ENCODE measurements at regions not wholly inside any gene's neighbourhood (a gene's known extent, or its start where the extent isn't known, plus 50 kb on each side); places are given as distances from the start of the nearest gene placed in this dataset.

DNA sequence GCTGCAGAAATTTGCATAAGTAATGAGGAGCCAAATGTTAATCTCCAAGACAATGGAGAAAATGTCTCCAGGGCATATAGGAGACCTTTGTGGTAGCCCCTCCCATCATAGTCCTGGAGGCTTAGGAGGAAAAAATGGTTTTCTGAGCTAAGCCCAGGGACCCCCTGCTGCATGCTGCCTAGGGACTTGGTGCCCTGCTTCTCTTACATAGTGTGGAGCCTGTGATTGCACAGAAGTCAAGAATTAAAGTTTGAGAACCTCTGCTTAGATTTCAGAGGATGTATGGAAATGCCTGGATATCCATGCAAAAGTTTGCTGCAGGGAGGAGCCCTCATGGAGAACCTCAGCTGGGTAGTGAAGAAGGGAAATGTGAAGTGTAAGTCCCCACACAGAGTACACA, 379.4 kb upstream of the TACR3 start:
- H3K27ac Mint-ChIP-seq, result no peak overlapping the region
- no peaks in the 10 kb centered on the region for H3K27me3 ChIP-seq (ENCODE audit: insufficient read depth, low read length, poor library complexity, severe bottlenecking)
- no peaks in the 10 kb centered on the region for H3K4me1 ChIP-seq (ENCODE audit: insufficient read depth, low read length)
- H3K4me3 Mint-ChIP-seq, result no peak overlapping the region
- no peaks in the 10 kb centered on the region for H3K4me1 Mint-ChIP-seq
- H3K4me3 ChIP-seq (ENCODE audit: low read length), result no peak overlapping the region
- H3K27ac ChIP-seq (ENCODE audit: low read depth, low read length), result no peak overlapping the region
- H3K9me3 ChIP-seq (ENCODE audit: low read length), result no peaks in the 10 kb centered on the region
- POLR2A ChIA-PET, result no interaction called here
- H3K9me3 Mint-ChIP-seq, result peaks cover 11 to 28% (median 13%) of the 10 kb centered on the region in 5 donors
- DNase-seq, result no peak
- CTCF ChIA-PET, result no interaction called here
- H3K36me3 Mint-ChIP-seq, result no peaks in the 10 kb centered on the region
- no peaks in the 10 kb centered on the region for H3K36me3 ChIP-seq (ENCODE audit: insufficient read depth, low read length)
- H3K27me3 Mint-ChIP-seq, result no peaks in the 10 kb centered on the region

DNA sequence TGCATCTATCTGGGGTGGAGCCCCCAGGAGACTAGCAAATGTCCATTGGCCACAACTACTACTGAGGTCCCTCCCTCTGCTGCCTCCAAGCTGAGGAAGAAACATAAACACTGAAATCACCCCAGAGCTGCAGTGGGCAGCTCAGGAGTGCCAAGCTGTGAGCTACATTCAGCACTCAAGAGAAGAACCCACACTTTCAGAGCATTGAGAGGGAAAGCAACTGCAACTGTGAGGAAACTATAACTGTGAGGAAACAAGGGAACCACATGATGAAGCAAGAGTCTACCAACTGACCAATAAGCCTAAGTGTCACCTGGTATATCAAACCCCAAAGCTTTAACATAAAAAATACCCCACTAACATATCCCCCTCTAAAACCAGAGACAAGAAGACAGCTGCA, 373.5 kb upstream of the TACR3 start:
- CTCF ChIA-PET, result no interaction called here
- H3K9me3 Mint-ChIP-seq, result peaks cover 1 to 13% (median 7%) of the 10 kb centered on the region in 5 donors
- Histone ChIP-seq H3K36me3 (ENCODE audit: insufficient read depth, low read length) (no peaks in the 10 kb centered on the region), H3K27me3 (ENCODE audit: insufficient read depth, low read length, poor library complexity, severe bottlenecking) (no peaks in the 10 kb centered on the region), H3K4me3 (ENCODE audit: low read length) (no peak overlapping the region), H3K27ac (ENCODE audit: low read depth, low read length) (no peak overlapping the region), H3K9me3 (ENCODE audit: low read length) (no peaks in the 10 kb centered on the region), H3K4me1 (ENCODE audit: insufficient read depth, low read length) (no peaks in the 10 kb centered on the region)
- no peaks in the 10 kb centered on the region for H3K36me3 Mint-ChIP-seq
- no peak overlapping the region for H3K4me3 Mint-ChIP-seq
- H3K27ac Mint-ChIP-seq, result no peak overlapping the region
- H3K4me1 Mint-ChIP-seq, result no peaks in the 10 kb centered on the region
- POLR2A ChIA-PET, result no interaction called here
- no peaks in the 10 kb centered on the region for H3K27me3 Mint-ChIP-seq
- DNase-seq, result no peak

DNA sequence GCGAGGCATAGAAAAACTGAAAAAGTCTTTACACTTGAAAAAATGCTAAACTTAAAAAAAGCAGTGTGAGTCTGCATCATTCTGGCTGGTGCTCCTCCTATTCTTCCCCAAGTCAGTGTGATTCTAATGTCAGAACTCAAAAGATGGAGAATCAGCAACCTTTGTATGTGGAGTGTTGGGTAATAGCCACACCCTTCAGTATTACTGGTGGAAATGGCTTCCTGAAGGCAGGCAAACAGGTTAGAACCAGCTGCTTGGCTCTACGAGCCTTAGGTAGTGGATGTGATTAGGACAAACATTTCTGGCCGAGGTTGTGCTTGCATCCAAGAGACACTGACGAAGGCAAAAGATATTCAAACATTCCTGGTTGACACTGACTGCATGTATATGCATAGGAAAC, 353.4 kb upstream of the TACR3 start:
- H3K36me3 Mint-ChIP-seq, result no peaks in the 10 kb centered on the region
- no peaks in the 10 kb centered on the region for H3K27me3 Mint-ChIP-seq
- peaks cover 0 to 11% (median 2%) of the 10 kb centered on the region in 5 donors for H3K9me3 Mint-ChIP-seq
- DNase-seq, result no peak
- Histone ChIP-seq H3K9me3 (ENCODE audit: low read length) (no peaks in the 10 kb centered on the region), H3K4me1 (ENCODE audit: insufficient read depth, low read length) (no peaks in the 10 kb centered on the region), H3K4me3 (ENCODE audit: low read length) (no peak overlapping the region), H3K36me3 (ENCODE audit: insufficient read depth, low read length) (no peaks in the 10 kb centered on the region), H3K27me3 (ENCODE audit: insufficient read depth, low read length, poor library complexity, severe bottlenecking) (no peaks in the 10 kb centered on the region), H3K27ac (ENCODE audit: low read depth, low read length) (no peak overlapping the region)
- H3K4me1 Mint-ChIP-seq, result no peaks in the 10 kb centered on the region
- no peak overlapping the region for H3K4me3 Mint-ChIP-seq
- H3K27ac Mint-ChIP-seq, result no peak overlapping the region
- CTCF ChIA-PET, result no interaction called here
- POLR2A ChIA-PET, result no interaction called here

DNA sequence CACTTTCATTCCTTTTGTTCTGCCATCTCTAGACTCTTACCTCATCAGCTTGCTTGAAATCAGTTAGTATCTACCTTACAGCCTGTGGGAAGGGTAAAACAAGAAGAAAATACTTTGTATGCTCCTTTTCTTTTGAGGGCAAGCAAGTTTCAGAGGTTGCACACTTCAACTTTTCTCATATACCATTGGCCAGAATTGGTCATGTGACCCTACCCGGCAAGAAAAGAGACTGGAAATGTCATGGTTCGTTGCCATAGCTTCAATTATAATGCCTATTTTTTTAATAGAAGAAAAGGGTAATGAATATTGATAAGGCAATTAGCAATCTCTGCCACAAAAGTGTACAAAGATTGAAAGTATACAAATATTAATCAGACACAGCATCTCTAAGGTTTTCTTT, 346.7 kb upstream of the TACR3 start:
- Mint-ChIP-seq H3K27ac (no peak overlapping the region), H3K4me3 (no peak overlapping the region), H3K36me3 (no peaks in the 10 kb centered on the region), H3K9me3 (peaks cover 0 to 10% (median 3%) of the 10 kb centered on the region in 5 donors), H3K27me3 (no peaks in the 10 kb centered on the region), H3K4me1 (no peaks in the 10 kb centered on the region)
- H3K4me3 ChIP-seq (ENCODE audit: low read length), result no peak overlapping the region
- H3K36me3 ChIP-seq (ENCODE audit: insufficient read depth, low read length), result no peaks in the 10 kb centered on the region
- ChIA-PET POLR2A (no interaction called here), CTCF (no interaction called here)
- H3K4me1 ChIP-seq (ENCODE audit: insufficient read depth, low read length), result no peaks in the 10 kb centered on the region
- H3K27me3 ChIP-seq (ENCODE audit: insufficient read depth, low read length, poor library complexity, severe bottlenecking), result no peaks in the 10 kb centered on the region
- H3K27ac ChIP-seq (ENCODE audit: low read depth, low read length), result no peak overlapping the region
- H3K9me3 ChIP-seq (ENCODE audit: low read length), result no peaks in the 10 kb centered on the region
- no peak for DNase-seq

DNA sequence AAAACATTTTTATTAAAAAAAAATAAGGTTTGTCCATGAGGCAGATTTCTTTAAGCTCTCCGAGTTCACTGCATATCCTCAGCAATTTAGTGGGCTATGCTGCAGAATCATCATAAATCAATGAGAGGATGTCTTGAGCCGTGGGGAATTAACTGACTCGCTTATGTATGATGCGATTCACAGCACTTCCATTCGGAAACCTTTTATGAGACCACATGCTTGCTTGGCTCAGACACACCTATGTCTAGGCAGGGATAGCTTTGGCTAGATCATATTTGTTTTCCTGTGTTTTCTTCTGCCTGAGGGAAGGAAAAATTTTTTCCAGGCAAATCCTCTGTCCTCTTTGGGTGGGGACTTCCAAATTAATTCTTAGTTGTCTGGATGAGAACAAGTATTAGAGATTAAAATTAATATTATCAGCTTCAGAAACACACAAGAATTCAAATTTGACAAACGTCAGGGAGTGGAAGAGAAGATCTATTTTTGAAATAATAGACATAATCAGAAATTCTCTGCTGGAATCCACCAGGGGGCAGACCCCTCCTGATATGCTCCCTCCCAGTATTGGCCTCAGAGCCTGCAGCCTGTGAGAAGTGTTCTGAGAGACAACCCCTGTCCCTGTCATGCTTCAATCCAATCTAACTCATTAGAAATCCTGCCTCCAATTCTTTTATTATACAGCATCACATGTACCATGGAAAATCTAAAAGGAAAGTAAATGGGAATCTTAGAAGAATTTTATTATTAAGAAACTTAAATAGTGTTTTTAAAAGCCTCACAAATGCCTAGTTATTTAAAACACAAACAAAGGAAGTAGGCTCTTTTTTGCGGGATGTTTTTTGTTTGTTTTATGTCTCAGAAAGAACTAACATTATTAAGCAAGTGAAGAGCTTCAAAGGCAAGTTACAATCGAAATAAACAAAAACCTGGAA, 345.1 kb upstream of the TACR3 start:
- no peaks in the 10 kb centered on the region for H3K4me1 ChIP-seq (ENCODE audit: insufficient read depth, low read length)
- H3K4me3 ChIP-seq (ENCODE audit: low read length), result no peak overlapping the region
- ChIA-PET CTCF (no interaction called here), POLR2A (no interaction called here)
- no peaks in the 10 kb centered on the region for H3K4me1 Mint-ChIP-seq
- DNase-seq, result no peak
- no peak overlapping the region for H3K27ac Mint-ChIP-seq
- H3K36me3 Mint-ChIP-seq, result no peaks in the 10 kb centered on the region
- H3K27me3 ChIP-seq (ENCODE audit: insufficient read depth, low read length, poor library complexity, severe bottlenecking), result no peaks in the 10 kb centered on the region
- H3K9me3 Mint-ChIP-seq, result peaks cover 0 to 6% (median 1%) of the 10 kb centered on the region in 5 donors
- no peaks in the 10 kb centered on the region for H3K36me3 ChIP-seq (ENCODE audit: insufficient read depth, low read length)
- no peak overlapping the region for H3K4me3 Mint-ChIP-seq
- no peaks in the 10 kb centered on the region for H3K27me3 Mint-ChIP-seq
- H3K27ac ChIP-seq (ENCODE audit: low read depth, low read length), result no peak overlapping the region
- H3K9me3 ChIP-seq (ENCODE audit: low read length), result no peaks in the 10 kb centered on the region

DNA sequence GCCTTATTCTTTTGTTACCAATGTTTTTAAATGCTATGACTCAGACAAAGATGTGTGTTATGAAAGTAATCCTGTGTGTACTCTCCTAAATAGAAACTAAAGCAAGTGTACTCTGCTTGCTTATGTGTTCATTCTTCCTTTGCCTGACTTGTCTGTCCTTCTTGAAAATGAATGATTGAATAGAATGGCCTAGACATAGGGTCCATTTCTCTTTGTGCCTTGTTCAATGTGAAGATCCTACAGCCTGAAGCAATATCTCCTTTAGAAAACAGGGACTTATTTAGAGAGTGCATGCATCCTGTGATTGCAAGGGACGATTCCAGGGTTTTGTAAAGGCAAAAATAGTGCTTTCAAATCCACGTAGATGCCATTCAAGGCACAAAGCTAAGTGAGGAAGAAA, 343.6 kb upstream of the TACR3 start:
- no peaks in the 10 kb centered on the region for H3K36me3 ChIP-seq (ENCODE audit: insufficient read depth, low read length)
- Mint-ChIP-seq H3K4me1 (no peaks in the 10 kb centered on the region), H3K36me3 (no peaks in the 10 kb centered on the region), H3K4me3 (no peak overlapping the region), H3K27ac (no peak overlapping the region), H3K27me3 (no peaks in the 10 kb centered on the region), H3K9me3 (peaks cover 0 to 7% (median 1%) of the 10 kb centered on the region in 5 donors)
- CTCF ChIA-PET, result no interaction called here
- H3K27me3 ChIP-seq (ENCODE audit: insufficient read depth, low read length, poor library complexity, severe bottlenecking), result no peaks in the 10 kb centered on the region
- DNase-seq, result no peak
- H3K27ac ChIP-seq (ENCODE audit: low read depth, low read length), result no peak overlapping the region
- H3K4me1 ChIP-seq (ENCODE audit: insufficient read depth, low read length), result no peaks in the 10 kb centered on the region
- POLR2A ChIA-PET, result no interaction called here
- H3K9me3 ChIP-seq (ENCODE audit: low read length), result no peaks in the 10 kb centered on the region
- no peak overlapping the region for H3K4me3 ChIP-seq (ENCODE audit: low read length)

DNA sequence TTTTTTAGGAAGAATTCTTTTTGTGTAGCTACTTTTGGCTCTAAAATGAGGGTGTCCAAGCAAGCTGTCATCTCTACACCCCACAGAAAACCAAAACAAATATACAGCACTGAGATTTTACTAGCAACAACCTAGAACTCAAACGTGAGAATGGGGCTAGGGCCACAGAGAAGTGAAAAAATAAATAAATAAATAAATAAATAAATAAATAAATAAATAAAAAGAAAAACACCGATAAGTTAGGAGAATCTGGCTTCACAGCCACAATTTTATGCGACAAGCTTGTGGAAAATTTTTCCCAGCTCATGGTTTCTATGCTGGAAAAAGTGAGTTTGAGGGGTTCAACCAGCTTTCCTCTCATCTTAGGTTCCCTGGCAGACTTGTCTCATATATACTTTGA, 324.6 kb upstream of the TACR3 start:
- DNase-seq, result no peak
- Mint-ChIP-seq H3K9me3 (peaks cover 2 to 10% (median 4%) of the 10 kb centered on the region in 5 donors), H3K36me3 (no peaks in the 10 kb centered on the region), H3K4me1 (no peaks in the 10 kb centered on the region), H3K4me3 (no peak overlapping the region), H3K27me3 (peaks cover 0 to 2% of the 10 kb centered on the region in 2 donors), H3K27ac (no peak overlapping the region)
- ChIA-PET CTCF (no interaction called here), POLR2A (no interaction called here)
- Histone ChIP-seq H3K27me3 (ENCODE audit: insufficient read depth, low read length, poor library complexity, severe bottlenecking) (no peaks in the 10 kb centered on the region), H3K4me1 (ENCODE audit: insufficient read depth, low read length) (no peaks in the 10 kb centered on the region), H3K4me3 (ENCODE audit: low read length) (no peak overlapping the region), H3K36me3 (ENCODE audit: insufficient read depth, low read length) (no peaks in the 10 kb centered on the region), H3K9me3 (ENCODE audit: low read length) (no peaks in the 10 kb centered on the region), H3K27ac (ENCODE audit: low read depth, low read length) (no peak overlapping the region)

DNA sequence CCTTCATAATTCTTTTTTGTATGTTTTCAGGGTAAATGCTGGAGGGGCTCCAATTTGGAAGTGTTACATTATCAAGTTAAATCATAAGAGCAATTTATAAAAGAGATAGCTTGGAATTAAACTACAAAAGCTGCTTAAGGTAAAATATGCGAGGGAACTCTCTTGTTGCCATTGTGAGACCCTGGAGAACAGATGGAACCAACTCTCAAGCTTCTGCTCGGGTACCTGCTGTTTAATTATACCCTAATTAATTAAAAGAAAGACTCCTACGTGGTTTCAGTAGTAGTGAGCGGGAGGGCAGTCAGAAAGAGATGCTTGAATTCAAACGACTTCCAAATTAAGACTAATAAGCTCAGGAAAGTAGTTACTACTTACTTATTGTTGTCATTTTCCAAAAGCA, 313.1 kb upstream of the TACR3 start:
- ChIA-PET POLR2A (no interaction called here), CTCF (no interaction called here)
- H3K27ac Mint-ChIP-seq, result no peak overlapping the region
- H3K36me3 Mint-ChIP-seq, result no peaks in the 10 kb centered on the region
- H3K4me1 Mint-ChIP-seq, result no peaks in the 10 kb centered on the region
- H3K4me3 ChIP-seq (ENCODE audit: low read length), result no peak overlapping the region
- H3K36me3 ChIP-seq (ENCODE audit: insufficient read depth, low read length), result no peaks in the 10 kb centered on the region
- DNase-seq, result no peak
- no peaks in the 10 kb centered on the region for H3K9me3 ChIP-seq (ENCODE audit: low read length)
- H3K4me3 Mint-ChIP-seq, result no peak overlapping the region
- no peaks in the 10 kb centered on the region for H3K27me3 Mint-ChIP-seq
- no peaks in the 10 kb centered on the region for H3K4me1 ChIP-seq (ENCODE audit: insufficient read depth, low read length)
- no peaks in the 10 kb centered on the region for H3K27me3 ChIP-seq (ENCODE audit: insufficient read depth, low read length, poor library complexity, severe bottlenecking)
- no peak overlapping the region for H3K27ac ChIP-seq (ENCODE audit: low read depth, low read length)
- H3K9me3 Mint-ChIP-seq, result peaks cover 0 to 18% (median 3%) of the 10 kb centered on the region in 5 donors

Measured in CD8-positive, alpha-beta memory T cell (primary cell).